ENCODE measurements at regions not wholly inside any gene's neighbourhood (a gene's known extent, or its start where the extent isn't known, plus 50 kb on each side); places are given as distances from the start of the nearest gene placed in this dataset.

DNA sequence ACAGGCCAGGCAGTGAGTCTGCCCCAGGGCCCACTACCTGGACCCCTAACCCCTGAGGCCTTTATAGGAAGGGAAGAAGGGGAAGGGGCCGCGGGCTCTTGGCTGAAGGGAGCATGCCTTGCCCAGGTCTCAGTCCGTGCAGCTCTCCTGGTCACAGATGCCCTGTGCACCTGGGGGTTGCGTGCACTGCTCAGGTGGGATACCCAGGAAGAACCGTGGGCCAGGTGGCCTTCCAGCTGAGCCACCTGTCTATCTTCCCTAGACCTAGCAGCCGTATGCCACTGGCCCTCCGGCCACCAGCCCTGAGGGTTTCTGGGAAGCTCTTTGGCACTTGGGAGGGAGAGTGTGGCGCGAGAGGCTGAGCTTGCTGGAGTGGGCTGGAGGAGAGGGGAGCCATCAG is 1178.6 kb downstream of the BRD1 start:
- Histone ChIP-seq H3K9me3 (ENCODE audit: control insufficient read depth in 1 of 2, insufficient read depth in 1 of 2, low read depth in 1 of 2, low read length in 2 of 2) (no peaks in the 10 kb centered on the region), H3K27ac (ENCODE audit: low read depth, low read length) (no peak overlapping the region), H3K9me2 (ENCODE audit: insufficient read depth) (no peaks in the 10 kb centered on the region), H3K4me3 (replicated peaks in 1 of 2; ENCODE audit: low read depth in 1 of 2, low read length in 2 of 2) (no peak overlapping the region), H4K20me1 (ENCODE audit: insufficient read depth) (no peaks in the 10 kb centered on the region), H3K4me1 (ENCODE audit: control insufficient read depth in 1 of 2, insufficient read depth in 2 of 2, low read length in 2 of 2) (no peaks in the 10 kb centered on the region), H2AFZ (ENCODE audit: low read depth, low read length, poor library complexity, severe bottlenecking) (no peak overlapping the region), H3K4me2 (ENCODE audit: low read length) (no peak overlapping the region), H3K9ac (ENCODE audit: low read length) (no peak overlapping the region), H3K27me3 (ENCODE audit: insufficient read depth, low read length) (no peaks in the 10 kb centered on the region), H3K36me3 (ENCODE audit: control insufficient read depth in 1 of 2, insufficient read depth in 2 of 2, low read length in 2 of 2) (no peaks in the 10 kb centered on the region), H3K79me2 (ENCODE audit: insufficient read depth, low read length) (no peaks in the 10 kb centered on the region)
- ATAC-seq (no peak), DNase-seq (ENCODE audit: low read depth, low spot score) (no peak)
- intact Hi-C loops (cut with micrococcal nuclease) = no loop called here
- CTCF ChIA-PET = no interaction called here
- RAD21 ChIA-PET (ENCODE audit: low non-redundant PET in 1 of 2, low total read pairs in 2 of 2, uncharacterized antibody in 2 of 2, unreplicated experiment in 2 of 2) = no interaction called here
- no TSS peak for BruUV-seq (replicated peaks)
- POLR2A ChIA-PET = no interaction called here
- TF ChIP-seq YY1 (IDR thresholded peaks at IDR 0.05; ENCODE audit: extremely low read depth, insufficient replicate concordance, low read depth, low read length) (no peak), EZH2phosphoT487 (IDR thresholded peaks at IDR 0.05; ENCODE audit: borderline replicate concordance) (no peak), SP1 (IDR thresholded peaks at IDR 0.05; ENCODE audit: low read depth) (no peak), ZNF274 (IDR thresholded peaks at IDR 0.05; ENCODE audit: low read depth, low read length) (no peak)
- TF ChIP-seq, protein P1, sequence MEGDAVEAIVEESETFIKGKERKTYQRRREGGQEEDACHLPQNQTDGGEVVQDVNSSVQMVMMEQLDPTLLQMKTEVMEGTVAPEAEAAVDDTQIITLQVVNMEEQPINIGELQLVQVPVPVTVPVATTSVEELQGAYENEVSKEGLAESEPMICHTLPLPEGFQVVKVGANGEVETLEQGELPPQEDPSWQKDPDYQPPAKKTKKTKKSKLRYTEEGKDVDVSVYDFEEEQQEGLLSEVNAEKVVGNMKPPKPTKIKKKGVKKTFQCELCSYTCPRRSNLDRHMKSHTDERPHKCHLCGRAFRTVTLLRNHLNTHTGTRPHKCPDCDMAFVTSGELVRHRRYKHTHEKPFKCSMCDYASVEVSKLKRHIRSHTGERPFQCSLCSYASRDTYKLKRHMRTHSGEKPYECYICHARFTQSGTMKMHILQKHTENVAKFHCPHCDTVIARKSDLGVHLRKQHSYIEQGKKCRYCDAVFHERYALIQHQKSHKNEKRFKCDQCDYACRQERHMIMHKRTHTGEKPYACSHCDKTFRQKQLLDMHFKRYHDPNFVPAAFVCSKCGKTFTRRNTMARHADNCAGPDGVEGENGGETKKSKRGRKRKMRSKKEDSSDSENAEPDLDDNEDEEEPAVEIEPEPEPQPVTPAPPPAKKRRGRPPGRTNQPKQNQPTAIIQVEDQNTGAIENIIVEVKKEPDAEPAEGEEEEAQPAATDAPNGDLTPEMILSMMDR (IDR thresholded peaks at IDR 0.05 in 2 of 3, conservative IDR thresholded peaks at IDR 0.05 in 1 of 3; ENCODE audit: borderline replicate concordance in 1 of 3, insufficient read depth in 1 of 3, low read depth in 2 of 3, low read length in 2 of 3) = no peak
- TF ChIP-seq, protein P2, sequence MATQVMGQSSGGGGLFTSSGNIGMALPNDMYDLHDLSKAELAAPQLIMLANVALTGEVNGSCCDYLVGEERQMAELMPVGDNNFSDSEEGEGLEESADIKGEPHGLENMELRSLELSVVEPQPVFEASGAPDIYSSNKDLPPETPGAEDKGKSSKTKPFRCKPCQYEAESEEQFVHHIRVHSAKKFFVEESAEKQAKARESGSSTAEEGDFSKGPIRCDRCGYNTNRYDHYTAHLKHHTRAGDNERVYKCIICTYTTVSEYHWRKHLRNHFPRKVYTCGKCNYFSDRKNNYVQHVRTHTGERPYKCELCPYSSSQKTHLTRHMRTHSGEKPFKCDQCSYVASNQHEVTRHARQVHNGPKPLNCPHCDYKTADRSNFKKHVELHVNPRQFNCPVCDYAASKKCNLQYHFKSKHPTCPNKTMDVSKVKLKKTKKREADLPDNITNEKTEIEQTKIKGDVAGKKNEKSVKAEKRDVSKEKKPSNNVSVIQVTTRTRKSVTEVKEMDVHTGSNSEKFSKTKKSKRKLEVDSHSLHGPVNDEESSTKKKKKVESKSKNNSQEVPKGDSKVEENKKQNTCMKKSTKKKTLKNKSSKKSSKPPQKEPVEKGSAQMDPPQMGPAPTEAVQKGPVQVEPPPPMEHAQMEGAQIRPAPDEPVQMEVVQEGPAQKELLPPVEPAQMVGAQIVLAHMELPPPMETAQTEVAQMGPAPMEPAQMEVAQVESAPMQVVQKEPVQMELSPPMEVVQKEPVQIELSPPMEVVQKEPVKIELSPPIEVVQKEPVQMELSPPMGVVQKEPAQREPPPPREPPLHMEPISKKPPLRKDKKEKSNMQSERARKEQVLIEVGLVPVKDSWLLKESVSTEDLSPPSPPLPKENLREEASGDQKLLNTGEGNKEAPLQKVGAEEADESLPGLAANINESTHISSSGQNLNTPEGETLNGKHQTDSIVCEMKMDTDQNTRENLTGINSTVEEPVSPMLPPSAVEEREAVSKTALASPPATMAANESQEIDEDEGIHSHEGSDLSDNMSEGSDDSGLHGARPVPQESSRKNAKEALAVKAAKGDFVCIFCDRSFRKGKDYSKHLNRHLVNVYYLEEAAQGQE (IDR thresholded peaks at IDR 0.05; ENCODE audit: low read depth) = no peak
- TF ChIP-seq, protein P3, sequence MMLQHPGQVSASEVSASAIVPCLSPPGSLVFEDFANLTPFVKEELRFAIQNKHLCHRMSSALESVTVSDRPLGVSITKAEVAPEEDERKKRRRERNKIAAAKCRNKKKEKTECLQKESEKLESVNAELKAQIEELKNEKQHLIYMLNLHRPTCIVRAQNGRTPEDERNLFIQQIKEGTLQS (IDR thresholded peaks at IDR 0.05) = no peak
